GM19397 (cell line): ENCODE measurements at regions not wholly inside any gene's neighbourhood (a gene's known extent, or its start where the extent isn't known, plus 50 kb on each side); places are given as distances from the start of the nearest gene placed in this dataset.

ENCODE experiments used
- ATAC-seq: cut with Tn5 transposase; IDR thresholded peaks from one replicate; pipeline ENCODE4 v1.9.1; 2021; ENCODE audit warnings: mild to moderate bottlenecking, moderate library complexity; ENCODE audit not compliant: unreplicated experiment

DNA sequence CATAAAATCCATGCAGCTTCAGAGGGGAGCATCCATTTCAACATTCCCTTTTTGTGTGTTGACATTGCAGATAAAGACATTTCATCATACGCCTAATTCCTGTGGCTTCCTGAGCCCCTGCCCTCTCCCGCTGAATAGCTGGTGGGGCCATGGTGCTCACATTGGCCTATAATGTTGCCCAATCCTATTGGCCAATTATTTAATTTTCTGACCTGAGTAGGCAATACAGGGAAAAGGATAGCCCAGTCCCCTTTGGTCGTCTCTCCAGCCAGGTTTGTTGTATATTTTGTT lies 163.8 kb upstream of the MYCN start:
- no peak for ATAC-seq

DNA sequence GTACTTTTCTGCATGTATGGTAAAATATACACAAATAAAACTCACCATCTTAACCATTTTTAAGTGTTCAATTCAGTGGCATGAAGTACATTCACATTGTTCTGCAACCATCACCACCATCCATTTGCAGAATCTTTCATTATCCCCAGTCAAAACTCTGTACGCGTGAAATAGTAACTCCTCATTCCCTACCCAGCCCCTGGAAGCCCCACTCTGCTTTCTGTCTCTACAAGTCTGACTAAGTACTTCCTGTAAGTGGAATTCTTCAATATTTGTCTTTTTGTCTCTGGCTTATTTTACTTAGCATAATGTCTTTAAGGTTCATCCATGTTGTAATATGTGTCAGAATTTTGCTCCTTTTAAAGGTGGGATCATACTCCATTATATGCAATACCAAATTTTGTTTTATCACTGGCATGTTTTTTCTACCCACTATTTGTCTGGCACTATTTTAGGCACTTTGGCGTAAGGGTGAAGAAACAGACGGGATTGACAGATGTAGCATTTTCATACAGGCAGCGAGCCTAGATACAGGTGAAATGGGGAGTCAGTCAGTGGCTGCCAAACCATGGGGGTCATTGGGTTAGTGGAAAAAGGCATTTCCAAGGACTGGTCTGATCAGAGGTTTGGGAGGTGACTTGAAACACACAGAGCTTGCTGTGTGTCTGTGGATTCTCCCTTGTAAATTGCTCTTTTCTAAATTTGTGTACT lies 163.2 kb upstream of the MYCN start:
- ATAC-seq: no peak

DNA sequence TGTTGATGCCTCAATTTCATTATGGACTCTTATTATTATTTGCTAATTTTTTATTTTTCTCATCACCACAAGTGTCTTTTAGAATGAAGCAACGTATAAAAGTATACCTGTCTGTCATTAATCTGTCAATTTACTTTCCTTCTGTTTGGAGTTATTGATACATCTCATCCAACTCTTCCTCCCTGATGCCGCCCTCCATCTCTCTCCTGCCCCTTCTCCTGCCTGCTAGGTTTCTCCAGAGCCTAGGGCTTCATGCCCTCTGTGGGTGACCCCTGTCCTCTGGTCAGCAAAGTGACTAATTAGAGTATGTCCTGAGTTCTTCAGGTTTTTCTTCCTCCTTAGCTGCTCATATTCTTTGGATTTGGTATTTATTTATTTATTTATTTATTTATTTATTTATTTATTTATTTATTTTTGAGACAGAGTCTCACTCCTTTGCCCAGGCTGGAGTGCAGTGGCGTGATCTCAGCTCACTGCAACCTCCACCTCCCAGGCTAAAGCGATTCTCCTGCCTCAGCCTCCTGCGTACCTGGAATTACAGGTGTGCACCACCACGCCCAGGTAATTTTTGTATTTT lies 162.5 kb upstream of the MYCN start:
- ATAC-seq: no peak

DNA sequence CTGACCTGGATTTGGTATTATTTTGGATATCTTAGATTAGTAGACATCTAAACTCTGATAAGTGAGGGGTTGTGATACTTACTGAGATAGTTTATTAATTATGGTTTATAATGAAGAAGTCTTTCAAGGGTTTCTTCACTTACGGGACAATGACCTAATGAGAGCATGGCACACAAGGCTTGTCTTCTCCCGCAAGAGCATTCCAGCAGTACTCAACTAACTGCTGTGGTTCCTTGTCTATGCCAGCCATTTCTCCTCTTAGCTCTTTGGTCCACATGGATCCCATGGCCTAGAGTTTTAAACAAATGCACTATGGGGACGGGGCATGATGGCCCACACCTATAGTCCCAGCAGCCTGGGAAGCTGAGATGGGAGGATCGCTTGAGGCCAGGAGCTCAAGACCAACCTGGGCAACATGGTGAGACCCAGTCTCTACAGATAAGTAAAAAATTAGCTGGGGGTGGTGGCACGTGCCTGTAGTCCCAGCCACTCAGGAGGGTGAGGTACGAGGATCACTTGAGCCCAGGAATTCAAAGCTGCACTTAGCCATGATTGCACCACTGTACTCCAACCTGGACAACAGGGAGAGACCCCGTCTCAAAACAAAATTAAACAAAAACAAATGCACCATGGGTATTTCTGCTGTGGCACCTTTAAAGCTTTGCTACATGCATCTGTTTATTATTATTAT lies 161.7 kb upstream of the MYCN start:
- ATAC-seq: no peak

DNA sequence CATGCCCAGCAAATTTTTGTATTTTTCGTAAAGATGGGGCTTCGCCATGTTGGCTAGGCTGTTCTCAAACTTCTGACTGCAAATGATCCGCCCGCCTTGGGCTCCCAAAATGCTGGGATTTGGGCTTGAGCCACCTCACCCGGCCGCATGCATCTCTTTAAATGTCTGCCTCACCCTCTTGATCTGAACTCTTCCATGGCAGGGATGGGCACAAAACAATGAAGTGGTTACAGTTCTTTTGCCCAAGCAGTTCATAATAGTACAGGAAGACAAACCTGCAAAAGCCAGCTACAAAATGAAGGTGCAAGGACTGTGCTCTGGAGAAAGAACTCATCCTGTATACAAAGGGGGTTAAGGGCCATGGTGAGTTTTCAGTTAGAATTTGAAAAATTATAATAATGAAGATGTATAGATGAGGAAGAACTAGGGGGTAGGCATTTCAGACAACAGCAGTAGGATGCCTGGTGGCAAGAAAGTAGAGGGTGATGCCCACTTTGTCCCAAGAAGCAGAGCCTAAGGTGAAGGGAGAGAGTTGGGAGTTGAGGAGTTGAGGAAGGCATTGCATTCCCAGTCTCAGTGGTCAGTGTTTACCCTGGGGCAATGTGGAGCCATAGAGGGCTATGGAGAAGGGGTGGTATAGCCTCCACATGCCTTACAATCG lies 160.8 kb upstream of the MYCN start:
- no peak for ATAC-seq

DNA sequence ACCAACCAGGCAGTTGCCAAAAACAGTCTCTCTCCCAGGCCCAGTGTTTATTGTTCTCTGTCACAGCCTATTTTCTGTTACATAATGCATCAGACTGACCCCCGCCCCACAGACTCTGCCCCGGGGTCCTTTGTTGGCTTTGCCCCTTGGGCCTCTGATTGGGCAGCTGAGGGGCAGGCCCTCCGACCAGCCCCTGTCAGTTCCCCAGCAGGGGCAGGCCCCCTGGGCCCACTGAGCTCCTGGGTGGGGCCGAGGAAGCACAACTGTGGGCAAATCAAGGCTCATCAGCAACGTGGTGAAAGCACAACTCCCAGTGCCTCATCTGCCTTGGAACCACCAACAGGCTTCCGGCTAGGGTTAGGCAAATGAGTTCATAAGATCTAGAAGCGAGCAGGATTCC lies 160.1 kb upstream of the MYCN start:
- ATAC-seq: no peak

DNA sequence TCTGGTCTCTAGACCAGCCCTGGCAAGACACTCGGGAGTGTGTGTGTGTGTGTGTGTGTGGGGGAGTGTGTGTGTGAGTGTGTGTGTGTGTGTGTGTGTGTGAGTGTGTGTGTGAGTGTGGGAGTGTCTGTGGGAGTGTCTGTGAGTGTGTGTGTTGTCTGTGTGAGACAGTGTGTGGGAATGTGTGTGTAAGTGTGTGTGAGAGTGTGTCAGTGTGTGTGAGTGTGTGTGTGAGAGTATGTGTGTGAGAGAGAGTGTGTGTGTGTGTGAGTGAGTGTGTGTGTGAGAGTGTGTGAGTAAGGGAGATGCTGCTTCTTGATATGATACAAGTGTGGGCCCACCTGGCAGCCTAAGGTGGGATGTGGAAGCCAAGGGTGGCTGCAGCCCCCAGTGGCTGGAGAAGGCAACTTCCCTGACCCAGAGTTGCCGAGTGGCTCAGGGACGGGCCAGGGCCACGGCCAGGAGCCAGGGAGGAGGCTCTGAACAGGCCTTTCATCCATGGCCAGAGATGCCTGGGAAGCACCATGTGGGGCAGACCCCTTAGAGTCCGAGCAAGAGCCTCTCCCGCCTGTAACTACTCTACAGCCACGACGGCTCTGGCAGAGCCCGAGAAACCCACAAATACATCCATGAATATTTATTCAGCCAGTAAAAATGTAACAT lies 159.3 kb upstream of the MYCN start:
- ATAC-seq: no peak

DNA sequence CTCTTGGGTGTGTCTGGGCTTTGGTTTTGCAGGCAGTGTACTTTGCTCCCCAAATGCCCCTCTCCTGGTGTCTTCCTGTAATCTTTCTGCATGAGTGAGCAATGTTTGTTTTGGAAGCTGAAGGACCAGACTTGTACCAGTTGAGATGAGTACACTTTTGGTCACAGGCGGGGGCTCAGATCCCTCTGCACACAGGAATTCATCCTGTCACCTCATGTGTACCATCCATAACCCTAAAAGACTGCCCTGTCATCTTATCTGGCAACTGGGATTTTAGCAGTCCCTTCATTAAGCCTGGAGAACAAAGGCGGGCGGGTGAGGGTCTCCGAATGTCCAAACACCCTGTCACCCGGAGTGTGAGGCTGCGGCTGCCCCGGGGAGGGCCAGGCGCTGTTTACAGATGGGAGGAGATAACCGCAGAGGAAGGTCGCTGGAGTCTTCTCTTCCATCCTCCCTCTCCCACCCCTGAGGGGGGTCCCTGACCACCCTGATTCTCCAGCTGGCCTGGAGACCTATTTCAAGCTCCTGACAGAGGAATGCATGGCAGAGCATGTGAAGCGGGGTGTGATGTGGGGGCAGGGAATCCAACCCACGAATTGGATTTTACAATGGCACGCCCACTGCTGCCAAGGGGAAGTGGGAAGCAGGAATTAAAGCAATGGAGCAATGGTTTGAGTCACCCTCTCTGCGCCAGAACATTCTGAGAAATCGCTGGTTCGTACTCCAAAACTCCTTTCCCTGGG lies 158.2 kb upstream of the MYCN start:
- no peak for ATAC-seq

DNA sequence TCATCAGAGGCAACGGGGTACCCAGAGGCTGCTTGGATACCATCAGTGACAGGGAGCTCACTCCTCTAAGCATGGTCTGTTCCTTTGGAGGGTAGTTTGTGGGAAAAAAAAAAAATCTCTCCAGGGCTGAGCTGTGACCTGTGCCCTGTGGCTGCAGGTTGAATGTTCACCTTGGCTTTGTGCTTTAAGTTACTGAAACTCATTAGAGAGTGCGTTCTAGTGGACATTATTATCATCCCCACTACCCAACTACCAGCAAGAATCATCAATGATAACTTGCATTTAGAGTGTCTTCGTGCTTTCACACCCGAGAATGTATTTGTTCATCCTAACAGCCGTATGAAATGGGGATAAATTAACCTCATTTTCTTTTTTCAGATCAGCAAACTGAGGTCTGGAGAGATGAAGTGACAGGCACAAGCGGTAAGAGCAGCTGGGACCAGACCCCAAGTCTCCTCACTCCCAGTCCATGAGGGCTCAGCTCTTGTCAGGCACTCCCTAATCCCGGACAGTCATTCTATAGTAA lies 157.5 kb upstream of the MYCN start:
- no peak for ATAC-seq

DNA sequence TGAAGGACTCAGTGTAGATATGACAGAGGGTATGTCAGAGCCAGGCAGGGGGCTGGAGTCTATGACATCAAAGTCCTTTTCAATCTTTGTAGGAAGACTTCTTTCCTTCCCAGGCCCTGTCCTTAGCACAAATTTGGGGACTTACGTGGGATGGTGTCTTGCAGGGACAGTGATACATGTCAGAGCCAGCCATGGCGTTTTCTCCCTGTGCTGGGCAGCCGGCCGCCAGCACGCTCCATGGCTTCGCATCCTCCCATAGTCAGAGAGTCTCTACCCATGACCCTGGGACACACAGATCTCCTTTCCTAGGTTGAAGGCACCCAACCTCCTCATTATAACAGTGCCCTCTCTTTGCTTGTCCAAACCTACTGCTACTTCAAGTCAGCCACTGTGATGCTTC lies 156.9 kb upstream of the MYCN start:
- no peak for ATAC-seq

DNA sequence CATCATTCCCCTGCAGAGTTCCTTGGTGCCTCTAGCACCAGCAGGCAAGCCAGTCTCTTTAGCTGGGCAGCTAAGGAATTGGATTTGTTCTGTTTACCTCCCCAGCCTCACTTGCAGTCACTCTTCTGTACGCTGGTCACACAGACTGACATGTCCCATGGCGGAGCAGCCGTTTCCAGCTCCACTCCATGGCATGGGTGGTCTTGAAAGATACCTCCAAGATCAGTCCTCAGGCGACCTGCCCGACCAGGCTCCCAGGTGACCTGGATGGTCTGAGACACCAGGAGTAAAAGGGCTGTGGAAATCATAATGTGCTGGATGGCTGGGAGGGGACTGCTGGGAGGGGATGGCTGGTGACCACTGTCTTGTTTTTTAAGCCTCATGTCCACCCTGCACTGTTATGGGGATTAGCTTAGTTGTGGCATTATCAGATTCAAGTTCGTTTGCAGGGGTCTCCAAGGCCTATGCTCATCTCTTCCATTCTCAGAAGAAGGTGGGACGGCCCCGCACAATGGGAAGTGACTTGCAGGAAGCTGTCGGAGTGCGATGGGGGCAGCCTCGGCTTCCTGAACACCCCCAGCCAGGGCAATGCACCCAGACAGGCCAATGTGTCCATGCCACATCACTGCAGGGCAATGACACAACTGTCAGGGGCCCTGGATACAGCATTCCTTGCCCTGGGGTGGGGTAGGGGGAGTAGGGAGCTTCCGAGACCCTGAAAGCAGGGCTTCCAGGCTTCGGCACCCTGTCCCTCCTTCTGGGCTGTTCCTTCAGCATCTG lies 156.1 kb upstream of the MYCN start:
- ATAC-seq: no peak

DNA sequence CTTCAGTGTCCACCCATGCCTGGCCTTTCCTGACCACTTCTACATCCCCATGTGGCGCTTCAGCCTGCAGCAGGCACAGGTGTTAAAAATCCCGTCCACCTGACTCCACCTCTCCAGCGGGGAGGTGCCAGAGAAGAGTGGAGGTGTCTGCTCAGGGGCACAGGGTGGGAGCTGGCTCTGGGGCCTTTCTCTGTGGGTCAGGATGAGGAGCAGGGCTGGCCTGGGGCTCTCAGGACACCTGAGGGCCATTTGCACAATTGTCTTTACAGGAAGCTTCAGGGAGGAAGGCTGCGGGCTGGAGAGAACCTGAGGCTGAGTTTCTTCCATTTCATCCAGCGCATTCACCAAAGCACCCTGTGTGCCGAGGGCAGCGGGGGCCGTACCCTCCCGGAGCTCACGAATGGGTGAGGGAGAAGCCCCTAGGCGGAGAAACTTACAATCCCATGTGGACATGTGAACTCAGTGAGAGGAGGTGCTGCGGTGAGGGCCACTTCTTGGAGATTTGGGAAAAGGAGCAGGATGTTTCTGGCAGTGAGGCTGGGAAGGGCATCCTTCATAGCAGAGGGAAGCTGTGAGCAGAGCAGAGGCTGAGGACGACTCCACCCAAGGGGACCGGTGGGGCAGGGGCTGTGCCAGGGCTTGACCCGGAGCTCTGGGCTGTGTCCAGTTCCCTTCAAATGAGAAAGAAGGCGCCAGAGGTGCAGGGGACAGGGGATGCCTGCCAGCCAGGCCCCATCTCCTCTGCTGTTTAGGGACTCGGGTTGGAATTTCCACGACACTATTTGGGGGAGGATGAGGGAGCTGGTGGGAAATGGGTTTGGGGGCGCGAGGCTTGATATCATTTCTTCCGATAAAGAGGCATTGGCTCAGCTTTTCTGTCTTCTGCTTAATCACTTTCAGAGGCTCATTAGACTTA lies 155.2 kb upstream of the MYCN start:
- ATAC-seq: no peak

DNA sequence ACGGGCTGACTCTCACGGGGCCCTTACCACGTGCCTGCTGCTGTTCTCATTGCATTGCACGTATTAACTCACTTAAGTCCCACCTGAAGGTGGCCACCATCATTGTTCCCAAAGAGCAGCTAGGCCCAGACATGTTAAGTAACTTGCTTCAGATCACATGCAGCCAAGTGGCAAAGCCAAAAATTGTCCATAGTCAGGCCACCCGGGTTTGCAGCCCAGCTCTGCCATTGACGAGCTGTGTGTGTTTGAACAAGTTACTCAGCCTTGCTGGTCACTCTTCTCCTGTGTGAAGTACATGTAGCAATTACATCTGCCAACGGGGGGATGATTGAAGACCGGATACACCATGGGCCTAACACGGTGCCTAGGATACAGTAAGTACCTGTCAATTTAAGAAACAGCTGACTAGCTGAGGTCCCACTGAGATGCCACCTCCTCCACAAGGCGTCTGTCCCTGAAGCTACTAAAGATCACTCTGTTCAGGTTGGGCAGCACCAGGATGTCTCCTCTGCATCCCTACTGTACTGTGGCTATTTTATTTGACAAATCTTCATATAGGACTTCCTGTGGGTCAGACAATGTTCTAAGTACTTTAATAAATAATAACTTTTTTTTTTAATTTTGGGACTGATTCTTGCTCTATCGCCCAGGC lies 154.2 kb upstream of the MYCN start:
- no peak for ATAC-seq

DNA sequence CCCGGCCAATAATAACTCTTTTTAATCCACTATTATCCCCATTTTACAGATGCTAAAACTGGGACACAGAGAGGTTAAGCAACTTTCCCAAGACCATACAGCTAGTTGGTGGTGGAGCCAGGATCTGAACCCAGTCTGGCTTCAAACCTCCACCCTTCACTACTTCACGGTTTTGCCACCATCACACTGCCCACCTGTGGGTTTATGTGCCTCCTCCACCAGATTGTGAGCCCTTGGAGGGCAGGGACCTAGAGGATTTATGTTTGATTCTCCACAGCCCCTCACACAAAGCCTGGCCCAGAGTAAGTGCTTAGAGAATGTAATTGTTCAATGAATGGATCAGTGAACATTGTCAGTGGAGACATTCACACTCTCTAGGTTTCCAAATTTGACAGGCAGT lies 153.4 kb upstream of the MYCN start:
- no peak for ATAC-seq

DNA sequence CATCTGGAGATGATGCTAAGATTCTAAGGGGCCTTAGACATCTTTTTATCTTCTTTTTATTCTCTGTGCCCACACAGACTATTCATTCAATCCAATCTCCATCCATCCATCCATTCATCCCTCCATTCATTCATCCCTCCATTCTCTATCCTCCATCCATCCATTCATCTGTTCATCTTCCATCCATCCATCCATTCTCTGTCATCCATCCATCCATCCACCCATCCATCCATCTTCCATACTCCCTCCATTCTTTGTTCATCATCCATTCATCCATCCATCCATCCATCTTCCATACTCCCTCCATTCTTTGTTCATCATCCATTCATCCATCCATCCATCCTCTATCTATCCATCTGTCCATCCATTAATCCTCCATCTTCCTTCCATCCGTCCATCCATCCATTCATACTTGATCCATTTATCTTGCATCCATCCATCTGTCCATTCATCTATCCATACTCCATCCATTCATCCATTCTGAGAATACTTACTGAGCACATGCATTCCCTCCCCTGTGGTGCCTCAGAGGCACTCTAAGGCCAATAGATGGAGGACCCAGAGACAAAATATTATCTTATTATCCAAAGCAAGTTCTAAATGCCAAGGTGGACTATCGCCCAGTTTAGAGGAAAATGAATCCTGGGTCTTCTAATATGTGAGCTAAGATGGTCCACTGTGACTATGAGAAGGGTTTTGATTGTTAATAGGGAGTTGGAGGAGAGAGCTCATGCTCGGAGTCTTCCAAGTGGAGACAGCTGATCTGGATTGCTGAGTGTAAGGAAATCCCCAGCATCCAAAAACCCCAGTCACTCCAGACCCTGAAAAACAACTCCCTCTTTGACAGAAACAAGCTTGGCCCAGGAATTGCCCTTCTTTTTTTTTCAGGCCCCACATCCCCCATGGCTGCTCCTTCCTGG lies 152.6 kb upstream of the MYCN start:
- no peak for ATAC-seq

DNA sequence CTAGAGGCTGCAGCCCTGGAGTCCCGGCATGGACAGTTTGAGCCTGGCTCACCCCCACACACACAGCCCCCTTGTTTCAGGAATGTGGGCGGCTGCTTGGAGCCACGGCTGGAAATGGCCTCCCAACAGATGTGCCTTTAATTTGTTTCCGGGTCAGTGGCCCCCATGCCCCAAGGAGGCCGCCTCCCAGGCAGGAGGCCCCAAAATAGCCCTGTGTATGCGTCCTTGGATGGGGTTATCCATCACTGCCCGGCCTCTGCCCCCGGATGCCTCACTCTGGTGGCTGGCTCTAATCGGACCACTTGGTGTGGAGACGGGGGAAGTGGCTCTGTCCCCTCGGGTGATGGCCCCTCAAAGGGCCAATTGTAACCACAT lies 151.9 kb upstream of the MYCN start:
- no peak for ATAC-seq

DNA sequence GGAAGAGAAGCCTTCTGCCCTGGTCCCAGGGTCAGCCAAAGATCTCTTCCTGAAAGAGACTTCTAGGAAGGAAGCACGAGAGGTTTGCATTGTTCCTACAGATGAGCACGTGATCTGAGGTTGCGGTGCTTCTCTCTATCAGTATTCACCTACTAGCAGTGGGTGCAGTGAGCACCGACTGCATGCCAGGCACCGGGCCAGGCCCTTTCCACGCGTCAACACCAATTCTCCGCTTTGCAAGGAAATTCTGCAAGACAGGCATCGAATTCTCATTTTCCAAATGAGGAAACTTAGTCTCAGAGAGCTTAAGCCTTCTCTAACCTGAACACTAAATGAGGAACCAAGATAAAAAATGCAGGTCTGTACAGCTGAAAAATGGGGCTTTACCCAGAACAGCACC lies 151.5 kb upstream of the MYCN start:
- no peak for ATAC-seq
